Esophagus squamous epithelium (tissue), 4 donors: ENCODE measurements at regions not wholly inside any gene's neighbourhood (a gene's known extent, or its start where the extent isn't known, plus 50 kb on each side); places are given as distances from the start of the nearest gene placed in this dataset.

ENCODE experiments used
- CTCF ChIP-seq, 6 experiments: fragments of 450-650 bp in 4 of 6; fragments of 200-600 bp in 2 of 6; sonication (generic) in 2 of 6; IDR thresholded peaks; one replicate each; pipeline ENCODE4 v1.5.1; 2016 to 2019; ENCODE audit warnings: antibody characterized with exemption in 6 of 6, mild to moderate bottlenecking in 4 of 6, moderate library complexity in 4 of 6
- POLR2A ChIP-seq, 4 donors: fragments of 450-650 bp; IDR thresholded peaks; one replicate each; pipeline ENCODE4 v1.6.1; 2017; ENCODE audit warnings: antibody characterized with exemption in 4 of 4, mild to moderate bottlenecking in 4 of 4, moderate library complexity in 3 of 4

GRCh38 chr18:39627936-39628335, 2062.3 kb upstream of the CELF4 start:
- TF ChIP-seq CTCF (IDR thresholded peaks at IDR 0.05) (no peak), POLR2A (IDR thresholded peaks at IDR 0.05) (no peak)
